ENCODE measurements at regions not wholly inside any gene's neighbourhood (a gene's known extent, or its start where the extent isn't known, plus 50 kb on each side); places are given as distances from the start of the nearest gene placed in this dataset.

- ChIA-PET CTCF (no interaction called here), POLR2A (no interaction called here)
- no peak for TF ChIP-seq CTCF (IDR thresholded peaks at IDR 0.05; ENCODE audit: low read depth, low read length)
Measured at GRCh38 chrX:43064096-43064495, 286.1 kb upstream of the PPP1R2C start.

GRCh38 chrX:43065978-43066377 is 288.0 kb upstream of the PPP1R2C start:
- H3K27me3 ChIP-seq (ENCODE audit: control insufficient read depth, insufficient read depth, low read length), result no peaks in the 10 kb centered on the region
- ChIA-PET CTCF (no interaction called here), POLR2A (no interaction called here)
- DNase-seq (ENCODE audit: low read depth, low spot score), result no peak
- no peak overlapping the region for H3K27ac ChIP-seq (ENCODE audit: low read depth, low read length)
- no peaks in the 10 kb centered on the region for H3K9me3 ChIP-seq (ENCODE audit: control insufficient read depth, insufficient read depth, low read length)
- H3K4me3 ChIP-seq (ENCODE audit: low read depth, low read length), result no peak overlapping the region
- no peak for TF ChIP-seq CTCF (IDR thresholded peaks at IDR 0.05; ENCODE audit: low read depth, low read length)

More at GRCh38 chrX:43064096-43064495, 286.1 kb upstream of the PPP1R2C start:
- Histone ChIP-seq H3K27me3 (ENCODE audit: control insufficient read depth, insufficient read depth, low read length) (no peaks in the 10 kb centered on the region), H3K4me3 (ENCODE audit: low read depth, low read length) (no peak overlapping the region), H3K27ac (ENCODE audit: low read depth, low read length) (no peak overlapping the region), H3K9me3 (ENCODE audit: control insufficient read depth, insufficient read depth, low read length) (no peaks in the 10 kb centered on the region)
- no peak for DNase-seq (ENCODE audit: low read depth, low spot score)

GRCh38 chrX:43068639-43069038 is 290.7 kb upstream of the PPP1R2C start:
- TF ChIP-seq CTCF (IDR thresholded peaks at IDR 0.05; ENCODE audit: low read depth, low read length), result no peak
- H3K27me3 ChIP-seq (ENCODE audit: control insufficient read depth, insufficient read depth, low read length), result no peaks in the 10 kb centered on the region
- no peak for DNase-seq (ENCODE audit: low read depth, low spot score)
- H3K9me3 ChIP-seq (ENCODE audit: control insufficient read depth, insufficient read depth, low read length), result no peaks in the 10 kb centered on the region
- H3K27ac ChIP-seq (ENCODE audit: low read depth, low read length), result no peak overlapping the region
- POLR2A ChIA-PET, result no interaction called here
- CTCF ChIA-PET, result no interaction called here
- no peak overlapping the region for H3K4me3 ChIP-seq (ENCODE audit: low read depth, low read length)

GRCh38 chrX:43083016-43083415 is 305.1 kb upstream of the PPP1R2C start:
- no peak overlapping the region for H3K27ac ChIP-seq (ENCODE audit: low read depth, low read length)
- CTCF ChIA-PET, result no interaction called here
- TF ChIP-seq CTCF (IDR thresholded peaks at IDR 0.05; ENCODE audit: low read depth, low read length), result no peak
- no peak for DNase-seq (ENCODE audit: low read depth, low spot score)
- no peaks in the 10 kb centered on the region for H3K9me3 ChIP-seq (ENCODE audit: control insufficient read depth, insufficient read depth, low read length)
- H3K4me3 ChIP-seq (ENCODE audit: low read depth, low read length), result no peak overlapping the region
- no peaks in the 10 kb centered on the region for H3K27me3 ChIP-seq (ENCODE audit: control insufficient read depth, insufficient read depth, low read length)
- POLR2A ChIA-PET, result no interaction called here

GRCh38 chrX:43087830-43088229 is 309.9 kb upstream of the PPP1R2C start:
- ChIA-PET POLR2A (no interaction called here), CTCF (no interaction called here)
- no peak for DNase-seq (ENCODE audit: low read depth, low spot score)
- Histone ChIP-seq H3K27me3 (ENCODE audit: control insufficient read depth, insufficient read depth, low read length) (no peaks in the 10 kb centered on the region), H3K27ac (ENCODE audit: low read depth, low read length) (no peak overlapping the region), H3K4me3 (ENCODE audit: low read depth, low read length) (no peak overlapping the region), H3K9me3 (ENCODE audit: control insufficient read depth, insufficient read depth, low read length) (no peaks in the 10 kb centered on the region)
- TF ChIP-seq CTCF (IDR thresholded peaks at IDR 0.05; ENCODE audit: low read depth, low read length), result no peak
